T-cell (primary cell): ENCODE measurements at regions not wholly inside any gene's neighbourhood (a gene's known extent, or its start where the extent isn't known, plus 50 kb on each side); places are given as distances from the start of the nearest gene placed in this dataset.

Experiments used
- ATAC-seq, 4 experiments: fragments of 200-7000 bp in 3 of 4; fragments of 150-1000 bp in 1 of 4; cut with Tn5 transposase; replicated peaks in 1 of 4; 1 replicate in 3 of 4; 2 replicates in 1 of 4; pipeline ENCODE4 v1.10.0; 2021; ENCODE audit warnings: moderate library complexity in 3 of 4, mild to moderate bottlenecking in 2 of 4, moderate number of reproducible peaks in 1 of 4
- CTCF ChIA-PET, 2 donors: fragments of 300-600 bp; sonication (Branson Sonifier 250); formaldehyde crosslinking; loops; one replicate each; lab custom pipeline; 2022; ENCODE audit warnings: antibody characterized with exemption in 2 of 2; lab: Charles Lee
- POLR2A ChIA-PET, 2 donors: fragments of 300-600 bp; sonication (Branson Sonifier 250); formaldehyde crosslinking; loops; one replicate each; lab custom pipeline; 2022; ENCODE audit warnings: antibody characterized with exemption in 2 of 2; lab: Charles Lee
- DNase-seq, 35 experiments: peaks; one replicate each; pipeline versions ENCODE4 v3.0.0 to v3.0.0-alpha.2; 2013 to 2023
- H3K27ac ChIP-seq: one replicate; pipeline ENCODE4 v1.5.1; 2013; ENCODE audit warnings: low read length
- H3K27me3 ChIP-seq, 2 experiments: replicated peaks in 1 of 2; 1 replicate in 1 of 2; 2 replicates in 1 of 2; pipeline versions ENCODE4 v1.6.1 to v1.7.0; 2013; ENCODE audit warnings: low read length in 1 of 2, mixed read lengths in 1 of 2; ENCODE audit not compliant: control insufficient read depth in 2 of 2, insufficient read depth in 2 of 2; ENCODE audit errors: extremely low read depth in 1 of 2
- H3K36me3 ChIP-seq, 2 donors: 1 replicate in 1 of 2; 2 replicates in 1 of 2; pipeline versions ENCODE4 v1.6.1 to v1.7.0; 2013; ENCODE audit warnings: low read length in 1 of 2; ENCODE audit not compliant: control insufficient read depth in 2 of 2, insufficient read depth in 1 of 2; ENCODE audit errors: extremely low read depth in 1 of 2
- H3K4me1 ChIP-seq, 2 experiments: 1 replicate in 1 of 2; 2 replicates in 1 of 2; pipeline versions ENCODE4 v1.6.1 to v1.7.0; 2013; ENCODE audit warnings: low read length in 2 of 2, mixed read lengths in 1 of 2; ENCODE audit not compliant: insufficient read depth in 2 of 2, control insufficient read depth in 1 of 2; ENCODE audit errors: extremely low read depth in 1 of 2
- H3K4me3 ChIP-seq, 2 donors: 1 replicate in 1 of 2; 2 replicates in 1 of 2; pipeline versions ENCODE4 v1.5.1 to v1.7.0; 2013; ENCODE audit warnings: mild to moderate bottlenecking in 2 of 2, low read length in 1 of 2, moderate library complexity in 1 of 2; ENCODE audit not compliant: control insufficient read depth in 1 of 2; ENCODE audit errors: extremely low read depth in 1 of 2
- H3K9me3 ChIP-seq: 2 replicates; pipeline ENCODE4 v1.7.0; 2013
- H3K27ac Mint-ChIP-seq, 2 donors: one replicate each; pipeline ENCODE4 v1.8.0; 2020 to 2021; ENCODE audit warnings: mild to moderate bottlenecking in 2 of 2, mixed read lengths in 2 of 2
- H3K27me3 Mint-ChIP-seq, 2 donors: one replicate each; pipeline ENCODE4 v1.8.0; 2021 to 2022; ENCODE audit warnings: mixed read lengths in 2 of 2
- H3K36me3 Mint-ChIP-seq: one replicate; pipeline ENCODE4 v1.8.0; 2021; ENCODE audit warnings: mixed read lengths
- H3K4me1 Mint-ChIP-seq, 3 donors: one replicate each; pipeline ENCODE4 v1.8.0; 2020 to 2022; ENCODE audit warnings: mixed read lengths in 3 of 3, mild to moderate bottlenecking in 1 of 3
- H3K4me3 Mint-ChIP-seq, 3 donors: one replicate each; pipeline ENCODE4 v1.8.0; 2020 to 2022; ENCODE audit warnings: mild to moderate bottlenecking in 3 of 3, mixed read lengths in 3 of 3, moderate library complexity in 3 of 3
- H3K9me3 Mint-ChIP-seq, 3 donors: one replicate each; pipeline ENCODE4 v1.8.0; 2020 to 2022; ENCODE audit warnings: mixed read lengths in 3 of 3
- WGBS: methylation state at CpG from one replicate; pipeline ENCODE4 v1.1.5; 2013; ENCODE audit warnings: missing lambda C conversion rate; ENCODE audit not compliant: insufficient coverage; 5-methylcytosine and 5-hydroxymethylcytosine counted together

DNA sequence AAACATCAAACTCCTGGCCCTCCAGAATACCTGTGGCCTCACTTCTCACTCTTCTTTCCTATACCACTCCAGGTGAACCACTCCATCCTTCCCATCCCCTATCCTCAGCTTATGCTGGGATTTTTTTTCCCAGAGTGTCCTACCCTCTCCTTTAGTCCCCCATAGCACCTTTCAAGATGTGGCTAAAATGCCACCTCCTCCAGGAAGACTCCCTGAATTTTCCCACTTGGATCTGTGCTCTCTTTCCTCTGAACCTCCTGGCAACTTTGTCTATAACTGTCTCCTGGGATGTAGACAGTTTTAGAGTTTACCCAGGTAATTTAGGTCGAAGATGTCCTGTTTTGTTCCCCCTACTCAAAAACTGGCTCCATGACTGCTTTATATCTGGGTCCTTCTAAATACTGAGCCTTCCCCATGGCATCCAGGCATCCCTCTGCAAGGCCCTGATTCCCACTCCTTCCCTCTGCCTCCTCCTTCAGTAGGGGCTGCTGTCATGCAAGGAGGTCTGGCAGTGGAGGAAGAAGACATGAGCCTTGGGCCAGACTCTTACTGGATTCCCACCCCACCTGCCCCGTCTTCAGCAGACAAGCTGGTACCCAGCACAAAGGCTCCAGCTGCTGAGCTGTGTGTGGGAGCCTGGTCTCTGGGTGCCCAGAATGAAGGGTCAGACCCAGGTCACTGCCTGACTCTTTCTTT is 161.5 kb downstream of the SMAD6 start:
- Mint-ChIP-seq H3K27ac (no peak overlapping the region), H3K27me3 (peaks cover 41 to 46% of the 10 kb centered on the region in 2 donors), H3K4me1 (peaks cover 0 to 14% (median 6%) of the 10 kb centered on the region in 3 donors), H3K9me3 (no peaks in the 10 kb centered on the region), H3K4me3 (no peak overlapping the region), H3K36me3 (no peaks in the 10 kb centered on the region)
- ATAC-seq (no peak), DNase-seq (no peak)
- Histone ChIP-seq H3K27ac (no peak overlapping the region), H3K36me3 (no peaks in the 10 kb centered on the region), H3K4me1 (peaks cover 0 to 3% of the 10 kb centered on the region in 2 experiments), H3K9me3 (no peaks in the 10 kb centered on the region), H3K4me3 (no peak overlapping the region), H3K27me3 (peaks cover 0 to 36% of the 10 kb centered on the region in 2 experiments)
- POLR2A ChIA-PET, result no interaction called here
- WGBS, result no CpG with 5 or more reads among the region's 2 CpGs
- CTCF ChIA-PET, result no interaction called here

DNA sequence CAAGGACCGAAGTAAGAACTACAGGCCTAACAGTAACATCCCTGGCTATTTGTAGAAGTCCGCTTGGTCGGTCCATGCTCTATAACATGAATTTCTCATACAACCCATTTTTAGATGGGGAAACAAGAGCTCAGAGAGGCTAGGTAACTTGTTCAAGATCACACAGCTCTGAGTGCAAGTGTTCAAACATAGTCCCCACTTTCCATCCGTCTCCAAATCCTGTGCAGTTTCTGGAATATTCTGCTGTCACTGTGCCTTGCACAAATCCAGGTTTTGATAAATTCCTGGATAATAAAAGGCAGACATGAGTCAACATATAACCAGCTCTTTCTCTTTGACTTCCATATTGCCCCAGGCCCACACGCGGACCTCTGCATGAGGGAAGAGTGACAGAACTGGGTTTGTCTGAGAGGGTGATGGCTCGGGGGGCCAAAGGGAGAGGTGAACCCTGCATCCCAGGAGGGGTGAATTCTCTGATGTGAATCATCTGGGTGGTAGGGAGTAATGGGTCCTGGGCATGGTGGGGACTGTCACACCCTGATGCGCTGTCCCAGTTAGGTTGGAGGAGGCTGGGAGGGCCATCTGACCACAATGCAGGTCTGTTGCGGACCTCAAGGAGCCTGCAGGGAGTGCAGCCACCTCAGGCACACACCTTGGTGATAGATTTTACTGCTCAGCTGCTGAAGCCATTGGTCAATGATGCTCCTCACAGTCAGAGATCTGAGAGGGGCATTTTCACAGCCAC is 162.2 kb downstream of the SMAD6 start:
- Histone ChIP-seq H3K27me3 (peaks cover 0 to 40% of the 10 kb centered on the region in 2 experiments), H3K4me3 (no peak overlapping the region), H3K27ac (no peak overlapping the region), H3K9me3 (no peaks in the 10 kb centered on the region), H3K36me3 (no peaks in the 10 kb centered on the region), H3K4me1 (peaks cover 0 to 3% of the 10 kb centered on the region in 2 experiments)
- no peak for DNase-seq
- ChIA-PET POLR2A (no interaction called here), CTCF (no interaction called here)
- Mint-ChIP-seq H3K36me3 (no peaks in the 10 kb centered on the region), H3K27ac (no peak overlapping the region), H3K4me1 (peaks cover 0 to 14% (median 6%) of the 10 kb centered on the region in 3 donors), H3K4me3 (no peak overlapping the region), H3K9me3 (no peaks in the 10 kb centered on the region), H3K27me3 (peaks cover 37 to 53% of the 10 kb centered on the region in 2 donors)
- WGBS, result 90% methylated on average over 5 of the region's 9 CpGs
- ATAC-seq, result no peak

DNA sequence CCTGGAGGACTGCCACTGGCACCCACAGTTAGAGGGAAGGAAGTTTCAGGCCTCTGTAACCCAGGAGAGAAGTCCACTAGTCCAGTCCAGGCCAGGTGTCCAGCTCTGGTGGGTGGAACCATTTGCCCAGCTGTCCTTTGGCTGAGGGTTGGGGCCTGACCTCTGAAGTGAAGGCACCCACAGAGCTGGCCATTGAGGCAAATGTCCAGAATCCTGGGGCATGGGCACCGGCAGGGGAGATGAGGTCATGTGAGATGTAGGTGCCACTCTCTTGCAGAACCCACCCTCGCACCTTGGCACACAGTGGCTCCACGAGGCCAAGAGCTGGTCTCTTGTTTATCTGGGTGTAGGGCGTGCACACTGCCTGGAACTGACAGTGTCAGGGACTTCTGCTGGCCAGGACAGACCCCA is 162.8 kb downstream of the SMAD6 start:
- Mint-ChIP-seq H3K4me1 (peaks cover 0 to 14% (median 6%) of the 10 kb centered on the region in 3 donors), H3K4me3 (no peak overlapping the region), H3K27me3 (peaks cover 33 to 54% of the 10 kb centered on the region in 2 donors), H3K27ac (no peak overlapping the region), H3K36me3 (no peaks in the 10 kb centered on the region), H3K9me3 (no peaks in the 10 kb centered on the region)
- POLR2A ChIA-PET, result no interaction called here
- no peak overlapping the region for H3K4me3 ChIP-seq
- ATAC-seq (no peak), DNase-seq (no peak)
- peaks cover 0 to 3% of the 10 kb centered on the region in 2 experiments for H3K4me1 ChIP-seq
- no peaks in the 10 kb centered on the region for H3K36me3 ChIP-seq
- CTCF ChIA-PET, result interaction anchor here in 1 of 2 donors (0.5 kb wide), 1 partner anchor 264 kb away, joined by 4 read pairs; no protein-coding TSS in a partner anchor
- H3K27me3 ChIP-seq, result peaks cover 0 to 40% of the 10 kb centered on the region in 2 experiments
- H3K9me3 ChIP-seq, result no peaks in the 10 kb centered on the region
- no peak overlapping the region for H3K27ac ChIP-seq
- 75% methylated on average over 4 of the region's 4 CpGs for WGBS

DNA sequence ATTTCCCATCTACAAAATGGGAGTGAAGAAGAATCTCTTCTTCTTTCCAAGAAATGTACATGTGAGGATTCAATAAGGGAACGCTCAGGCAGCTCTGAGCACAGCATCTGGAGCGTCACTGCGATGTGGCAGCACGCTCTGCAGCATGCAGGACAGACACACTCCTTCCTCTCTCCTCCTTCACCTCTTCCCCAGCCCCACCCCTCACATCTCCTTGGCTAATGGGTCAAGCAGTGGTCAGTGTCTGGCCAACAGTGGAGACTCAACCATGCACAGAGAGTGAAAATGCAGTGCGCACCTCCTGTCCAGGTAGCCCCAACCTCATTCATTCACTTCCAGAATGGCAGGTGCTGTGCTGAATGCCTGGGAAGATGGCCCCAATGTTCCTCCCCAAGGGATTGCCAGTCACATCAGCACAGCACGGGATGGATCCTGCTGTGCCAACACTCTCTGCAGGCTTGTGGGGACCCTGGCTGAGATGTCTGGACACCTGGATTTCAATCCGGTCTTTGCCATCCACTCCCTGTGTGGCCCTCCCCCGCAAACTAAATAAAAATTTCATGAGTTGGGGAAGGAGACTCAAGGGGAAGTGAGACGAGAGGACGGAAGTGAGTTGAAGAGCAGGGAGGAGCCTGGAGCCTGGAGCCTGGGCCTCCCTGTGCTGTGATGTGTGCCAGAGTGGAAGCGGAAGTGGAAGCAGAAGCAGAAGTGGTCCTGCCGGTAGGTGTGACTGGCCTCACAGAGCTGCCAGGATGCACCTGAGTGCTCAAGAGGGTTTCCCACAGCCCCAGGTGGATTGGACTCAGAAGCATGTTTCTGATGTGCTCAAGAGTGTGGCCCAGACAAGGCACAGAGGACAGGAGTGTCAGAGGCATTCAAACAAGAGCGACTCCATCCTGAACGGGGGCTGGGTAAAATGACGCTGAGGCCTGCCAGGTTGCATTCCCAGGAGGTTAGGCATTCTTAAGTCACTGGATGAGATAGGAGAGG is 163.9 kb downstream of the SMAD6 start:
- POLR2A ChIA-PET, result no interaction called here
- Histone ChIP-seq H3K4me1 (peaks cover 0 to 3% of the 10 kb centered on the region in 2 experiments), H3K27me3 (peaks cover 0 to 36% of the 10 kb centered on the region in 2 experiments), H3K36me3 (no peaks in the 10 kb centered on the region), H3K9me3 (no peaks in the 10 kb centered on the region), H3K27ac (no peak overlapping the region), H3K4me3 (no peak overlapping the region)
- no peaks in the 10 kb centered on the region for H3K36me3 Mint-ChIP-seq
- peak overlapping the region in 1 of 2 donors; percentile 23 for H3K27ac Mint-ChIP-seq
- ATAC-seq (peak in 2 of 4 experiments; percentile 23 to 60), DNase-seq (peak in 5 of 35 experiments; percentile 8 to 52 (median 12))
- H3K4me3 Mint-ChIP-seq, result no peak overlapping the region
- CTCF ChIA-PET, result interaction anchor here in 1 of 2 donors (0.6 kb wide), 1 partner anchor 708 kb away, joined by 3 read pairs; no protein-coding TSS in a partner anchor
- H3K9me3 Mint-ChIP-seq, result no peaks in the 10 kb centered on the region
- peaks cover 29 to 51% of the 10 kb centered on the region in 2 donors for H3K27me3 Mint-ChIP-seq
- H3K4me1 Mint-ChIP-seq, result peaks cover 0 to 14% (median 6%) of the 10 kb centered on the region in 3 donors
- 65% methylated on average over 8 of the region's 15 CpGs for WGBS

DNA sequence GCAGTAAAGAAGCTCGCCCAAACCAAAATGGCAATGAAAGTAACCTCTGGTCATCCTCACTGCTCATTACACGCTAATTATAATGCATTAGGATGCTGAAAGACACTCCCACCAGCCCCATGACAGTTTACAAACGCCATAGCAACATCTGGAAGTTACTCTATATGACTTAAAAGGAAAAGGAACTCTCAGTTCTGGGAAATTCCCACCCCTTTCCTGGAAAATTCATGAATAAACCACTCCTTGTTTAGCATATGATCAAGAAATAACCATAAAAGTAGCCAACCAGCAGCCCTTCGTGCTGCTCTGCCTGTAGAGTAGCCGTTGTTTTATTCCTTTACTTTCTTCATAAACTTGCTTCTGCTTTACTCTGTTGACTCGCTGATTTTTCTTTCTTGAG is 164.6 kb downstream of the SMAD6 start:
- H3K9me3 ChIP-seq, result no peaks in the 10 kb centered on the region
- POLR2A ChIA-PET, result no interaction called here
- H3K27ac Mint-ChIP-seq, result no peak overlapping the region
- no peak overlapping the region for H3K4me3 Mint-ChIP-seq
- H3K27me3 ChIP-seq, result peaks cover 0 to 32% of the 10 kb centered on the region in 2 experiments
- no peaks in the 10 kb centered on the region for H3K9me3 Mint-ChIP-seq
- H3K4me1 ChIP-seq, result peaks cover 0 to 3% of the 10 kb centered on the region in 2 experiments
- WGBS, result 89% methylated on average over 3 of the region's 6 CpGs
- peaks cover 0 to 14% (median 6%) of the 10 kb centered on the region in 3 donors for H3K4me1 Mint-ChIP-seq
- CTCF ChIA-PET, result no interaction called here
- no peaks in the 10 kb centered on the region for H3K36me3 Mint-ChIP-seq
- peaks cover 28 to 50% of the 10 kb centered on the region in 2 donors for H3K27me3 Mint-ChIP-seq
- DNase-seq (no peak), ATAC-seq (no peak)
- H3K27ac ChIP-seq, result no peak overlapping the region
- no peaks in the 10 kb centered on the region for H3K36me3 ChIP-seq
- H3K4me3 ChIP-seq, result no peak overlapping the region
